ENCODE measurements at regions not wholly inside any gene's neighbourhood (a gene's known extent, or its start where the extent isn't known, plus 50 kb on each side); places are given as distances from the start of the nearest gene placed in this dataset.
"Not testable (repeated sequence)": the region's sequence is repeated elsewhere in the genome, so short reads cannot be mapped to it uniquely, and the experiment has no call there.

- no peak for DNase-seq (ENCODE audit: low spot score)
These were observed 448.6 kb upstream of the NRP1 start for GRCh38 chr10:33783078-33783477.

- no peak for DNase-seq (ENCODE audit: low spot score)
These were observed 447.3 kb upstream of the NRP1 start for GRCh38 chr10:33781606-33782395.

- DNase-seq (ENCODE audit: low spot score) = no peak
These were observed 446.5 kb upstream of the NRP1 start for GRCh38 chr10:33780961-33781360.

- DNase-seq (ENCODE audit: low spot score) = no peak
These were observed 442.8 kb upstream of the NRP1 start for GRCh38 chr10:33777223-33777622.

GRCh38 chr10:33776419-33777070 is 442.1 kb upstream of the NRP1 start:
- no peak for DNase-seq (ENCODE audit: low spot score)

GRCh38 chr10:33774857-33775256 is 440.4 kb upstream of the NRP1 start:
- no peak for DNase-seq (ENCODE audit: low spot score)

GRCh38 chr10:33773886-33774480 is 439.5 kb upstream of the NRP1 start:
- no peak for DNase-seq (ENCODE audit: low spot score)

- no peak for DNase-seq (ENCODE audit: low spot score)
These were observed 438.7 kb upstream of the NRP1 start for GRCh38 chr10:33773253-33773573.

- DNase-seq (ENCODE audit: low spot score) = no peak
These were observed 438.1 kb upstream of the NRP1 start for GRCh38 chr10:33772370-33773252.

GRCh38 chr10:33771856-33772255 is 437.4 kb upstream of the NRP1 start:
- DNase-seq (ENCODE audit: low spot score) = not testable (repeated sequence)

GRCh38 chr10:33764694-33765185 is 430.3 kb upstream of the NRP1 start:
- no peak for DNase-seq (ENCODE audit: low spot score)

- DNase-seq (ENCODE audit: low spot score) = no peak
These were observed 425.8 kb upstream of the NRP1 start for GRCh38 chr10:33760056-33760943.

GRCh38 chr10:33759191-33759590 is 424.7 kb upstream of the NRP1 start:
- no peak for DNase-seq (ENCODE audit: low spot score)

- DNase-seq (ENCODE audit: low spot score) = no peak
These were observed 423.8 kb upstream of the NRP1 start for GRCh38 chr10:33758299-33758698.

GRCh38 chr10:33754052-33754451 is 419.6 kb upstream of the NRP1 start:
- no peak for DNase-seq (ENCODE audit: low spot score)

- DNase-seq (ENCODE audit: low spot score) = no peak
These were observed 418.9 kb upstream of the NRP1 start for GRCh38 chr10:33753389-33753788.

- DNase-seq (ENCODE audit: low spot score) = no peak
These were observed 415.3 kb upstream of the NRP1 start for GRCh38 chr10:33749790-33750189.

GRCh38 chr10:33749067-33749735 is 414.7 kb upstream of the NRP1 start:
- no peak for DNase-seq (ENCODE audit: low spot score)

- no peak for DNase-seq (ENCODE audit: low spot score)
These were observed 412.4 kb upstream of the NRP1 start for GRCh38 chr10:33746836-33747268.

GRCh38 chr10:33746186-33746585 is 411.7 kb upstream of the NRP1 start:
- DNase-seq (ENCODE audit: low spot score) = no peak

GRCh38 chr10:33743429-33743857 is 409.0 kb upstream of the NRP1 start:
- no peak for DNase-seq (ENCODE audit: low spot score)

All from AG20443 (cell line).